HL-60 (cell line): ENCODE measurements at regions not wholly inside any gene's neighbourhood (a gene's known extent, or its start where the extent isn't known, plus 50 kb on each side); places are given as distances from the start of the nearest gene placed in this dataset.

ENCODE experiments used
- GABPA ChIP-seq: IDR thresholded peaks from 2 replicates; pipeline ENCODE4 v1.6.1; 2012; ENCODE audit warnings: low read depth
- POLR2AphosphoS5 ChIP-seq: IDR thresholded peaks from 2 replicates; pipeline ENCODE4 v1.6.1; 2012; ENCODE audit warnings: low read depth
- TF ChIP-seq, protein P1 (sequence below): IDR thresholded peaks from one replicate; pipeline ENCODE4 v1.5.1; 2011; ENCODE audit warnings: low read length, control low read depth, inconsistent platforms; ENCODE audit not compliant: insufficient read depth
- TF ChIP-seq, protein P2 (sequence below): IDR thresholded peaks from 2 replicates; pipeline ENCODE4 v1.6.1; 2012; ENCODE audit warnings: low read depth; ENCODE audit not compliant: insufficient replicate concordance

DNA sequence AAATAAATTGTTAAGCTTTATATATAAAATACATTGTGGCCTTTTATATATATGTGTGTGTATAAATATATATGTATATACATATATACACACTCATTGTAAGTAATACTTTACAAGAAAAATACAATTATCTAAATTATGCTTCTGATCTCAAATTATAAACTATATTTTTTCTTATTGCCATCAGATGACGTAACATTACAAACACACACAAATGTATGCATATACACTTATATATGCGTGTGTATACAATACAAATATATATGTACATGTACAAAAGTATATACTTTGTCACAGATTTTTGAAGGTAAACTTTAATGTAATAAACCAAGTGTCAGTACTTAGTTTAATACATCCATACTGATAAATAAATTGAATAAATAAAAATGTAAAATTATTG lies 278.9 kb upstream of the LMO3 start:
- TF ChIP-seq, protein P1, sequence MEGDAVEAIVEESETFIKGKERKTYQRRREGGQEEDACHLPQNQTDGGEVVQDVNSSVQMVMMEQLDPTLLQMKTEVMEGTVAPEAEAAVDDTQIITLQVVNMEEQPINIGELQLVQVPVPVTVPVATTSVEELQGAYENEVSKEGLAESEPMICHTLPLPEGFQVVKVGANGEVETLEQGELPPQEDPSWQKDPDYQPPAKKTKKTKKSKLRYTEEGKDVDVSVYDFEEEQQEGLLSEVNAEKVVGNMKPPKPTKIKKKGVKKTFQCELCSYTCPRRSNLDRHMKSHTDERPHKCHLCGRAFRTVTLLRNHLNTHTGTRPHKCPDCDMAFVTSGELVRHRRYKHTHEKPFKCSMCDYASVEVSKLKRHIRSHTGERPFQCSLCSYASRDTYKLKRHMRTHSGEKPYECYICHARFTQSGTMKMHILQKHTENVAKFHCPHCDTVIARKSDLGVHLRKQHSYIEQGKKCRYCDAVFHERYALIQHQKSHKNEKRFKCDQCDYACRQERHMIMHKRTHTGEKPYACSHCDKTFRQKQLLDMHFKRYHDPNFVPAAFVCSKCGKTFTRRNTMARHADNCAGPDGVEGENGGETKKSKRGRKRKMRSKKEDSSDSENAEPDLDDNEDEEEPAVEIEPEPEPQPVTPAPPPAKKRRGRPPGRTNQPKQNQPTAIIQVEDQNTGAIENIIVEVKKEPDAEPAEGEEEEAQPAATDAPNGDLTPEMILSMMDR = no peak
- TF ChIP-seq POLR2AphosphoS5 = no peak
- no peak for TF ChIP-seq GABPA
- TF ChIP-seq, protein P2, sequence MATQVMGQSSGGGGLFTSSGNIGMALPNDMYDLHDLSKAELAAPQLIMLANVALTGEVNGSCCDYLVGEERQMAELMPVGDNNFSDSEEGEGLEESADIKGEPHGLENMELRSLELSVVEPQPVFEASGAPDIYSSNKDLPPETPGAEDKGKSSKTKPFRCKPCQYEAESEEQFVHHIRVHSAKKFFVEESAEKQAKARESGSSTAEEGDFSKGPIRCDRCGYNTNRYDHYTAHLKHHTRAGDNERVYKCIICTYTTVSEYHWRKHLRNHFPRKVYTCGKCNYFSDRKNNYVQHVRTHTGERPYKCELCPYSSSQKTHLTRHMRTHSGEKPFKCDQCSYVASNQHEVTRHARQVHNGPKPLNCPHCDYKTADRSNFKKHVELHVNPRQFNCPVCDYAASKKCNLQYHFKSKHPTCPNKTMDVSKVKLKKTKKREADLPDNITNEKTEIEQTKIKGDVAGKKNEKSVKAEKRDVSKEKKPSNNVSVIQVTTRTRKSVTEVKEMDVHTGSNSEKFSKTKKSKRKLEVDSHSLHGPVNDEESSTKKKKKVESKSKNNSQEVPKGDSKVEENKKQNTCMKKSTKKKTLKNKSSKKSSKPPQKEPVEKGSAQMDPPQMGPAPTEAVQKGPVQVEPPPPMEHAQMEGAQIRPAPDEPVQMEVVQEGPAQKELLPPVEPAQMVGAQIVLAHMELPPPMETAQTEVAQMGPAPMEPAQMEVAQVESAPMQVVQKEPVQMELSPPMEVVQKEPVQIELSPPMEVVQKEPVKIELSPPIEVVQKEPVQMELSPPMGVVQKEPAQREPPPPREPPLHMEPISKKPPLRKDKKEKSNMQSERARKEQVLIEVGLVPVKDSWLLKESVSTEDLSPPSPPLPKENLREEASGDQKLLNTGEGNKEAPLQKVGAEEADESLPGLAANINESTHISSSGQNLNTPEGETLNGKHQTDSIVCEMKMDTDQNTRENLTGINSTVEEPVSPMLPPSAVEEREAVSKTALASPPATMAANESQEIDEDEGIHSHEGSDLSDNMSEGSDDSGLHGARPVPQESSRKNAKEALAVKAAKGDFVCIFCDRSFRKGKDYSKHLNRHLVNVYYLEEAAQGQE = no peak
